Psoas muscle (tissue), 7 donors: ENCODE measurements at regions not wholly inside any gene's neighbourhood (a gene's known extent, or its start where the extent isn't known, plus 50 kb on each side); places are given as distances from the start of the nearest gene placed in this dataset.
A peak's percentile ranks its signal among the peaks of the same experiment; 100 is the strongest.

ENCODE experiments used
- ATAC-seq, 4 donors: fragments of 200-7000 bp; cut with Tn5 transposase; one replicate each; pipeline ENCODE4 v1.9.1; 2020; ENCODE audit warnings: moderate library complexity in 3 of 4, mild to moderate bottlenecking in 2 of 4
- DNase-seq, 2 donors: peaks; one replicate each; pipeline ENCODE4 v3.0.0-alpha.2; 2020
- H3K27ac ChIP-seq: fragments of 200-600 bp; one replicate; pipeline ENCODE4 v1.8.0; 2022
- H3K27me3 ChIP-seq, 3 donors: fragments of 200-600 bp in 1 of 3; one replicate each; pipeline versions ENCODE4 v1.6.1 to v1.8.0; 2013 to 2022; ENCODE audit warnings: low read length in 2 of 3, mild to moderate bottlenecking in 2 of 3, moderate library complexity in 1 of 3; ENCODE audit not compliant: insufficient read depth in 3 of 3
- H3K36me3 ChIP-seq, 2 donors: fragments of 200-600 bp in 1 of 2; one replicate each; pipeline versions ENCODE4 v1.6.1 to v1.8.0; 2013 to 2022; ENCODE audit warnings: low read depth in 1 of 2, mild to moderate bottlenecking in 1 of 2, moderate library complexity in 1 of 2; ENCODE audit not compliant: insufficient read depth in 1 of 2
- H3K4me1 ChIP-seq: fragments of 200-600 bp; one replicate; pipeline ENCODE4 v1.8.0; 2022
- H3K4me3 ChIP-seq: fragments of 200-600 bp; one replicate; pipeline ENCODE4 v1.8.0; 2022; ENCODE audit warnings: mild to moderate bottlenecking
- H3K9me3 ChIP-seq: fragments of 200-600 bp; one replicate; pipeline ENCODE4 v1.8.0; 2022
- WGBS, 3 donors: extraction: QIAGEN DNeasy Blood & Tissue Kit; methylation state at CpG; one replicate each; pipeline versions ENCODE4 v1.1.6 to v1.1.7; 2013; 5-methylcytosine and 5-hydroxymethylcytosine counted together
- intact Hi-C, 2 donors: fragments of 100-400 bp; cut with DNase I; formaldehyde crosslinking; loops; one replicate each; pipeline versions ENCODE4 v1.11.0 to v1.14.2; 2022
- TF ChIP-seq, protein P1 (sequence below): fragments of 200-600 bp; IDR thresholded peaks from one replicate; pipeline ENCODE4 v1.8.0; 2022; ENCODE audit warnings: antibody characterized with exemption
- donor health status: healthy with polysubstance abuse.
- donor health status: DM: no; HTN: no; CAD: no; lungs with moderate emphysema.
- donor health status: Bipolar disorder and iron deficiency.
- donor health status: healthy.
- donor health status: DM: yes; HTN: yes; CAD: no.
- donor health status: DM: no; HTN: no; CAD: no.
- donor health status: DM: yes; HTN: yes; CAD: no.

DNA sequence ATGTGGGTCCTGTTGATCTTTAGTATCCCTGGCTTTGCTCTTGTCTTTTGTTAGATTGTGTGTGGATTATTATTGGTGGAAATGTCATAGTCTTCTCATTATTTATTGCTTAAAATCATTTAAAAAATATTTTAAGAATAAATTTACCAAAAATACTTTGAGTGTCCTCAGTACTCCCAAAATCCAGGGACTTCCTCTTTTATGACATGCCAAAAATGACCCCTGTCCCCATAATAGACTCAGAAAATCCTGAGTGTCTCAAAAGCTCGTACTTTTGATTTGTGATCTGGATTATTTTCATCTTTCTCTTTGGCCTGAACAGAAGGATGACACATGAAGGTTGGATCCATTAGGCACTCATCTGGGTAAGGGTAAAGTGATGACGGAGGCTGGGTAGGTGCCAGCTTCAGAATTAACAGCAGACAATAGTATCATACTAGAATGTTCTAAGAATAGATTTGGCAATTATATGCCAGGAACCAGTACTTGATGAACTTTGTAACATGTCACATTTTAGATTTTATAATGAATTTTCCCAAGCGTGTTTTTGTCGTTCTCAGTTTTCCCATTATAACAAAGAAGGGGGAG lies 602.2 kb upstream of the CDH8 start:
- intact Hi-C loops: no loop called here
- no peaks in the 10 kb centered on the region for H3K36me3 ChIP-seq
- peak in 2 of 4 donors; percentile 63 to 70 for ATAC-seq
- 33 to 45% (median 43%) methylated on average over 4 of the region's 4 CpGs for WGBS, 3 donors
- TF ChIP-seq, protein P1, sequence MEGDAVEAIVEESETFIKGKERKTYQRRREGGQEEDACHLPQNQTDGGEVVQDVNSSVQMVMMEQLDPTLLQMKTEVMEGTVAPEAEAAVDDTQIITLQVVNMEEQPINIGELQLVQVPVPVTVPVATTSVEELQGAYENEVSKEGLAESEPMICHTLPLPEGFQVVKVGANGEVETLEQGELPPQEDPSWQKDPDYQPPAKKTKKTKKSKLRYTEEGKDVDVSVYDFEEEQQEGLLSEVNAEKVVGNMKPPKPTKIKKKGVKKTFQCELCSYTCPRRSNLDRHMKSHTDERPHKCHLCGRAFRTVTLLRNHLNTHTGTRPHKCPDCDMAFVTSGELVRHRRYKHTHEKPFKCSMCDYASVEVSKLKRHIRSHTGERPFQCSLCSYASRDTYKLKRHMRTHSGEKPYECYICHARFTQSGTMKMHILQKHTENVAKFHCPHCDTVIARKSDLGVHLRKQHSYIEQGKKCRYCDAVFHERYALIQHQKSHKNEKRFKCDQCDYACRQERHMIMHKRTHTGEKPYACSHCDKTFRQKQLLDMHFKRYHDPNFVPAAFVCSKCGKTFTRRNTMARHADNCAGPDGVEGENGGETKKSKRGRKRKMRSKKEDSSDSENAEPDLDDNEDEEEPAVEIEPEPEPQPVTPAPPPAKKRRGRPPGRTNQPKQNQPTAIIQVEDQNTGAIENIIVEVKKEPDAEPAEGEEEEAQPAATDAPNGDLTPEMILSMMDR: no peak
- no peak overlapping the region for H3K4me3 ChIP-seq
- H3K9me3 ChIP-seq: no peaks in the 10 kb centered on the region
- no peaks in the 10 kb centered on the region for H3K4me1 ChIP-seq
- H3K27me3 ChIP-seq: no peaks in the 10 kb centered on the region
- no peak for DNase-seq
- H3K27ac ChIP-seq: no peak overlapping the region

DNA sequence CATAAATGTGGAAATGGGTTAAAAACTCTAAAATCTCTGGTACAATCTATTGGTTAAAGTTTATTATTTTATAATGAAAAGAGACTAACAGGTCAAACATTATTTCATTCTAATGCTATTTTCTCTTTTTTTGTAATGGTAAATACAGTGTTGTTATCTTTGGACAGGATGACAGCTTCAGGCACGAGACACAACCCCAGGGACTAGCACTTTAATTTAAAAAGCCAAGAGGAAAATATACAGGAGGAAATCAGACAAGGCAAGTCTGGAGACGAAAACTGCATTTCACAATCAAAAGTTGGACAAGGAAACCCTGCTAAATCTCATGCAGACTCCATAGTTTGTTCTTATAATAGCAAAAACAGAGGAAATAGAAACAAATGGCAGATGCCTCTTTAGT lies 589.1 kb upstream of the CDH8 start:
- ATAC-seq: no peak

DNA sequence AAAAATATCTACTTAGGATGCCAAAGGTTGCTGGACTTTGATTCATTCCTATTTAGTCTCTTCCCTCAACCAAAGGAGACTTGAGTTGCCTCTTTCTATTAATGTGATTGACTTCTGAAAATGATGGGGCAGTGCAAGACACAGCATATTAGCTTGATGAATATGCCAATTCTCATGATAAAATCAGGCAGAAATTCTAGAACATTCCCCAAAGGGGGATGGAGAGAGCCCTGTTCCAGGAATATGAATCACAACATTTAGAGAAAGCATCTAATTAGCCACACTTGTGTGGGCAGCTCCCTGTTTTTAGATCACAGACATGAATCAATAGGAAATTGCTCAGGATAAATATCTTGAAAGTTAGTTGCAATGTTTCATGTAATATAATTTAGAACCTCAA lies 584.0 kb upstream of the CDH8 start:
- no peaks in the 10 kb centered on the region for H3K36me3 ChIP-seq
- intact Hi-C loops: no loop called here
- H3K27me3 ChIP-seq: no peaks in the 10 kb centered on the region
- no peak overlapping the region for H3K4me3 ChIP-seq
- DNase-seq (no peak), ATAC-seq (no peak)
- H3K9me3 ChIP-seq: no peaks in the 10 kb centered on the region
- TF ChIP-seq, protein P1: no peak
- H3K27ac ChIP-seq: no peak overlapping the region
- no peaks in the 10 kb centered on the region for H3K4me1 ChIP-seq

More for the DNA sequence above, 589.1 kb upstream of the CDH8 start:
- no peaks in the 10 kb centered on the region for H3K36me3 ChIP-seq
- no peaks in the 10 kb centered on the region for H3K9me3 ChIP-seq
- intact Hi-C loops: no loop called here
- no peak for DNase-seq
- H3K27me3 ChIP-seq: no peaks in the 10 kb centered on the region
- no peak overlapping the region for H3K27ac ChIP-seq
- 15 to 24% (median 23%) methylated on average over 2 of the region's 2 CpGs for WGBS, 3 donors
- H3K4me1 ChIP-seq: no peaks in the 10 kb centered on the region
- no peak overlapping the region for H3K4me3 ChIP-seq
- TF ChIP-seq, protein P1: no peak

DNA sequence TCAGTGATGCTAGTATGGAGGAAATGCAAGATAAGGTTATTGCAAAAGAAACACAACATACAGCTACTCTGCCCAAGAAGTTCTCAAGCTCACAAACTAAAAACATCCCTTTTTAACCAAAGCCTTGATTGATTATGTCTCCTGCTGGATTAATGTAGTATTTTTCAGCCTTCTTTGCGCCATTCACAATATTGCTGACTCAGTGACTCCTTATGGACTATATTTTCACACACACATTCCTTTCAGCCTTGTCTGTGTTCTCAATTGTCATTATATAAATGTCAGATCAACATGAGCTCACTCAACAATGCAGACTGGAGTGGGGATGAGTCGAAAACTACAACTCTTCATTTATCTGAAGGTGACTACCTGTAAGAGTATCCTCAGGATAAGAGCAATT lies 579.3 kb upstream of the CDH8 start:
- H3K27me3 ChIP-seq: no peaks in the 10 kb centered on the region
- H3K4me3 ChIP-seq: no peak overlapping the region
- WGBS, 3 donors: 38 to 57% (median 48%) methylated on average over 2 of the region's 2 CpGs
- TF ChIP-seq, protein P1: no peak
- no peaks in the 10 kb centered on the region for H3K4me1 ChIP-seq
- ATAC-seq: no peak
- DNase-seq: no peak
- H3K27ac ChIP-seq: no peak overlapping the region
- no peaks in the 10 kb centered on the region for H3K36me3 ChIP-seq
- no peaks in the 10 kb centered on the region for H3K9me3 ChIP-seq
- intact Hi-C loops: no loop called here

DNA sequence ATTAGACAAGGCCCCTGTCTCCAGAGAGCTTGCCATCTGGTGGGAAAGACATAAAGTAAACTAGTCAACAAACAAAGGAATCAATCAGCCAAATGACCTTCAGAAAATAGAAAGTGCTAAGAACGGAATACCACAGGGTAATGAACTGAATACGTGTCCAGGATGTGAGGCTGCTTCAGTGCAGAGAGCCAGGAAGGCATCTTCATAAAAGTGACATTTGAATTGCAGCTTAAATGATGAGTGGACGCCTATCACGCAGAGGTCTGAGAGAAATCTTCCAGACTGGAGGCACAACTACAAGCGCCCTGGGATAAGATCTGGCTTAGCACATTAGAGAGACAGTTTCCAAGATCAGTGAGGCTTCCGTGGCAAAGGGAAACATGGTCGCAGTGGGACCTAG lies 574.1 kb upstream of the CDH8 start:
- Histone ChIP-seq H3K27ac (no peak overlapping the region), H3K36me3 (no peaks in the 10 kb centered on the region), H3K4me3 (no peak overlapping the region), H3K27me3 (no peaks in the 10 kb centered on the region), H3K4me1 (no peaks in the 10 kb centered on the region), H3K9me3 (no peaks in the 10 kb centered on the region)
- ATAC-seq (no peak), DNase-seq (no peak)
- WGBS, 3 donors: 45 to 54% (median 47%) methylated on average over 7 of the region's 7 CpGs
- intact Hi-C loops: no loop called here
- TF ChIP-seq, protein P1: no peak
